ENCODE measurements at regions not wholly inside any gene's neighbourhood (a gene's known extent, or its start where the extent isn't known, plus 50 kb on each side); places are given as distances from the start of the nearest gene placed in this dataset.
A peak's percentile ranks its signal among the peaks of the same experiment; 100 is the strongest.
"Not testable (repeated sequence)": the region's sequence is repeated elsewhere in the genome, so short reads cannot be mapped to it uniquely, and the experiment has no call there.

GRCh38 chr6:14583826-14584225 lies 466.3 kb downstream of the CD83 start:
- DNase-seq: no peak

GRCh38 chr6:14584450-14584849 lies 466.9 kb downstream of the CD83 start:
- DNase-seq: no peak

- DNase-seq: no peak
Measured at GRCh38 chr6:14585689-14586088, 468.1 kb downstream of the CD83 start.

- DNase-seq: no peak
Measured at GRCh38 chr6:14589175-14589574, 471.6 kb downstream of the CD83 start.

GRCh38 chr6:14590586-14590985 lies 473.0 kb downstream of the CD83 start:
- no peak for DNase-seq

- DNase-seq: no peak
Measured at GRCh38 chr6:14591998-14592397, 474.4 kb downstream of the CD83 start.

GRCh38 chr6:14593286-14593685 lies 475.7 kb downstream of the CD83 start:
- DNase-seq: no peak

- no peak for DNase-seq
Measured at GRCh38 chr6:14595751-14596150, 478.2 kb downstream of the CD83 start.

- DNase-seq: no peak
Measured at GRCh38 chr6:14596410-14596809, 478.8 kb downstream of the CD83 start.

- no peak for DNase-seq
Measured at GRCh38 chr6:14597090-14597489, 479.5 kb downstream of the CD83 start.

- DNase-seq: no peak
Measured at GRCh38 chr6:14598017-14598864, 480.7 kb downstream of the CD83 start.

- not testable (repeated sequence) for DNase-seq
Measured at GRCh38 chr6:14600306-14600705, 482.7 kb downstream of the CD83 start.

GRCh38 chr6:14601490-14601889 lies 483.9 kb downstream of the CD83 start:
- DNase-seq: peak; percentile 32

GRCh38 chr6:14606353-14606752 lies 488.8 kb downstream of the CD83 start:
- DNase-seq: no peak

GRCh38 chr6:14610141-14610540 lies 492.6 kb downstream of the CD83 start:
- DNase-seq: no peak

GRCh38 chr6:14612016-14612980 lies 494.7 kb downstream of the CD83 start:
- DNase-seq: no peak

- DNase-seq: no peak
Measured at GRCh38 chr6:14614631-14615030, 497.1 kb downstream of the CD83 start.

- DNase-seq: no peak
Measured at GRCh38 chr6:14616656-14617055, 499.1 kb downstream of the CD83 start.

GRCh38 chr6:14618759-14619418 lies 501.3 kb downstream of the CD83 start:
- no peak for DNase-seq

GRCh38 chr6:14619419-14619781 lies 501.8 kb downstream of the CD83 start:
- DNase-seq: no peak

GRCh38 chr6:14620522-14620921 lies 502.9 kb downstream of the CD83 start:
- DNase-seq: no peak

- no peak for DNase-seq
Measured at GRCh38 chr6:14621518-14621917, 503.9 kb downstream of the CD83 start.

GRCh38 chr6:14622085-14622484 lies 504.5 kb downstream of the CD83 start:
- DNase-seq: no peak
